NCI-H526 (cell line): ENCODE measurements at regions not wholly inside any gene's neighbourhood (a gene's known extent, or its start where the extent isn't known, plus 50 kb on each side); places are given as distances from the start of the nearest gene placed in this dataset.

Experiments used
- DNase-seq, 2 experiments: peaks; one replicate each; lab custom pipeline; 2025; lab: John Stamatoyannopoulos, UW

DNA sequence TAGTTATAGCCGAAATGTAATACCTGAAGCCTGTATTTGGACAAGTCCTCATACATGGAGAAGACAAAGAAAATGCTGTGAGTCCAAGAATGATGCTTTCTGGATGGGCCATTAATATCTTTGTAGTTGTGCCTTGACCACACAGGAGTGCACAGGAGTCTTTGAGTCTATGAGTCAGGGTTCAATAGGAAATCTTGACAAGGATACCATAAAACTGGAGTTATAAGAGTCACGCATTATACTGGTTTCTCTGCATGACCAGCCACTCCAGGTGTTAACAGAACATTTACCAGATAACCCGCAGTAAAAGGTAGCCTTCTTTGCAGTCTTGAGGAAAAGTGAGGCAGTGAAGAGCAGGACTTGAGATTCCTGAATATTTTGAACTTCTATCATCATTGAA lies 464.6 kb upstream of the PKN2 start:
- DNase-seq: no peak

- DNase-seq: no peak
Measured at GRCh38 chr1:88221411-88221810, 462.7 kb upstream of the PKN2 start.

DNA sequence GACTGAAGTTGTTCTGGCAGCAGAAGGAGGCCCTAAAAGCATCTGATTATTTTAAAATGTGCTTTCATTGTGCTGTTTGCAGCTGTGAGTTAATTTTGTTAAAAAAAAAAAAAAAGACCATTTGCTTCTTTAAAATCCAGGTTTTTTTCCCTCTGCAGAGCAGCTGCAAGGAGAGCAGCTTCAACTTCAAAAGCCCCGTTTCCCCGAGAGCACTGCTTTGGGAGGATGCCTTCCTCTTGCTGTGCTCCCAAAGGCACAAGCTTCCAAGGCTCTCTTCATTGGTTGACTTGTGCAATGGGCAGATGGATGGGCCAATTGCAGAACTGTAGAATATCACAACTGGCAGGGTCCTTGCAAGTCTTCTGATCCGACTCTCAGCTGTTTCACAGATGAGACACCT lies 459.2 kb upstream of the PKN2 start:
- no peak for DNase-seq

DNA sequence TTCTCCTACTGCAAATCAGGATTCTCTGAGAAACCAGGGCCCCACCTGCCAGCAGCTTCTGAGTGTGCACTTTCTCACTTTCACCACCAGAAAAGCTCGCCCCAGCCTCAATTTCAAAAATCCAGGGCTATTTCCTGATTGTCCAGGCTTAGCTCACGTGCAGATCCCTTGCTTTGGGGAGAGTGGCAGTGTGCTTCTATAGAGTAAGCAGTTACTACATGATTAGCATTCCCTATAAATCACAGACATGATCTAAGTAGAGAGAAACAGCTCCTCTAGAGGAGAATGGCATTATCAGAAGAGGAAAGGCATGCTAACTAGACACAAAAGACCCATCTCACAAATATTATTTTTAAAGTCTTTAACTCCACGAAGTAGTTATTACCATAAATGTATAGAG lies 456.0 kb upstream of the PKN2 start:
- DNase-seq: peak; percentile 14 to 24

DNA sequence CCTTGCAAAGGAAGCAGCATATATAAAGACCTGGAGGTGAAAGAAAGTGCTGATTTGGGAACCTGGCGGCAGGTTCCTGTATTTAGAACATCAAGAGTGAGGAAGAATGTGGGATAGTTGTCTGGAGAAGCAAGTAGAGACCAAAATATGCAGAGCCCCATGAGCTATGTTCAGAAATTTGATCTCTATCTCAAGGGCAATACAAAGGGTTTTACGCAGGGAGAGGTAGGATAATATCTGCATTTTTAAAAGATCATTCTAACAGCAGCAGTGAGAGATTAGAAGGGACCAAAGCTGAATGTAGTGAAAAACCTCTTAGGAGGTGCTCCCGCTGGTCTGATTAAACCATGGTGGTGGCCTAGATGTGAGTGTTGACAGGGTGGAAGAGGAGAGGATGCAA lies 453.9 kb upstream of the PKN2 start:
- DNase-seq: no peak

- no peak for DNase-seq
Measured at GRCh38 chr1:88237058-88237457, 447.0 kb upstream of the PKN2 start.

DNA sequence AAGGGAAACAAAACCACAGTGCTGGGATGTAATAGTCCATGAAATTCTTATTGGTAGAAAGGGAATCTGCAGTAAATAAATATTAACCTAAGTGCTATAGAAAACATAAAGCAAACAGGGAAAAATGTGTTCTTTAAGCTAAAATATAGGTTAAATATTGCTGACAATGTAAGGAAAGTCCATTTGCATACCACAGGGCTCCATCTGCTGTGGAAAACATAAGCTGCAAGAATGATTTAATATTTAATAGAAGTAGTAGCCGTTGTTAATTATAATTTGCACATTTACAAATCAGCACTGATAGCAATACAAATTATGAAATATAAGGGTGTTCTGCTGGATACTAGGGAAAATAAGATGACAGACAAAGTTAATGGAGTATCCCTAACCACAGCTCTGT lies 444.9 kb upstream of the PKN2 start:
- DNase-seq: peak; percentile 2 to 39

DNA sequence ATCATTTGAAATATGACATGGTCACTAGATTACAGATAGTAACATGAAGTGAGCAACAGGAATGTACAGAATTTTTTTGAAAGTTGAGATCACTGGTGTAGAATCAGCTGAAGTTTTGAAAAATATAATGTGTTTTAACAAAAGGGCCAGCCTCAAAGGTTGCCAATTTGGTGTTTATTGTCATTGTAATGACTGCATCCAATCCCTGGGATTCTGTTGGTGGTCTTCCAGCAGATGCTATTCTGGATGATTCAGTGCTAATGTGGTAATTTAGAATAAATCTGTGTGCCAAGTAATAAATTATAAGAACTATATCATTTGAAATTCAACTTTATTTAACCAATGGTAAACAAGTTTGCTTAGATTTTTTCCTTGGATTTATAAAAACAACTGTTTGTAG lies 436.4 kb upstream of the PKN2 start:
- DNase-seq: no peak

GRCh38 chr1:88250915-88251314 lies 433.2 kb upstream of the PKN2 start:
- no peak for DNase-seq

- DNase-seq: no peak
Measured at GRCh38 chr1:88252745-88253144, 431.3 kb upstream of the PKN2 start.

GRCh38 chr1:88265606-88266005 lies 418.5 kb upstream of the PKN2 start:
- DNase-seq: no peak

DNA sequence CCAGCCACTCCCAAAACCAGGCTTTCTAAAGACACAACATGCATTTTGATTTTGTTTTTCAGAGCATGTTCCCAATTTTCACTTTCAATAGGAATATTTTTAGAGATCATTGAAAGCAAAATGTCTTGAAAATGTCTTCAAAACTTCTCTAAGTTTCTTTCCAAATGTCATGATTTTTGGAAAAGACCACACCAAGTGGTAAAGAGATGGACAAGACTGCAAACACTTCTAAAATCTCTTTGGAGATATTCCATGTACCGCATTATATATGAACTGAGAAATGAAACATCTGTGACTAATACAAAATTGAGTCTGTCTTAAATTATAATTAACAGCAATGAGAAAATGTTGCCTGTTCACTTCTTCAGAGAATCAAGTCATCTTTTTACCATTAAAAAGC lies 418.0 kb upstream of the PKN2 start:
- DNase-seq: no peak

DNA sequence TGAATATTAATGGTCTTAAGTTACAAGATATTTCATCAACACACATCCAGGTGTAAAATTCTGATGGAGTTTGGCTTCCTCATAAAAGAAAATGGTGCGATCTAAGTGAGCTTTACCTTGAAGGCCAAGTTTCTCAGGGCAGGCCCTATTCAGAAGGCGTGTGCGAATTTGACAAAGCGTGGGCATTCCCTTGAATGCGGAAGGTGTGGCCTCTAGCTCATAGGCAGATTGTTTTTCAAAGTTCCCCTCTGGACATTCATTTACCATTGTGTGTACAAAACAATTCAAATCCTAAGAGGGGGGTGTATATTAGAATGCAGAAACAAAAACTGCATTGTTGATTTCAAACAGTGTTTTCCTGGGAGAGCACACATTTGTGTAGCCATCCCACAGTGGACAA lies 411.9 kb upstream of the PKN2 start:
- DNase-seq: no peak

- DNase-seq: no peak
Measured at GRCh38 chr1:88274431-88274830, 409.6 kb upstream of the PKN2 start.

DNA sequence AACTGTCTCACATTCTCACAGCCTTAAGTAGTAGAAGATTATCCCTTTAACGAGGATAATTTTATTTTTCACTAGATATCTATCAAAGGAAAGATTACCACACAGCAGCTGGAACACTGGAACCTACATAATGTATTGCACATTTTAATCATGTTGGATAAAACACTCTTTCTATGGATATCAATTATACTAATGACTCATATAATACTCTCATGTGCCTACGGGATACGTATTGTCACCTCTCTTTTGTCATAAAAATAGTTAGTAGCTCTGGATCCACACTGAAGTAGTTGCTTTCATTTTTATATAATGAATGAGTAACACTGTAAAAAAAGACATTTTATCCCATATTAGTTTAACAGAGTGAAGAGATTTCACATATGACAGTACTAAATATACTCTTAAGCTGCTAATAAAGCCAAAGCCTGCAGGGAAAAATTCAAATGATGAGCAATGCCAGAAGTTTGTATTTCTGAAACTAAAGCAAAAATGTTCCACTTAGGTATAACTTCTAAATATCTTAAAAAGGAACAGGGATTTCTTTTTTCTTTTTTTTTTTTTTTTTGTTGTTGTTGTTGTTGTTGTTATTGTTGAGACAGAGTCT lies 408.7 kb upstream of the PKN2 start:
- DNase-seq: no peak

DNA sequence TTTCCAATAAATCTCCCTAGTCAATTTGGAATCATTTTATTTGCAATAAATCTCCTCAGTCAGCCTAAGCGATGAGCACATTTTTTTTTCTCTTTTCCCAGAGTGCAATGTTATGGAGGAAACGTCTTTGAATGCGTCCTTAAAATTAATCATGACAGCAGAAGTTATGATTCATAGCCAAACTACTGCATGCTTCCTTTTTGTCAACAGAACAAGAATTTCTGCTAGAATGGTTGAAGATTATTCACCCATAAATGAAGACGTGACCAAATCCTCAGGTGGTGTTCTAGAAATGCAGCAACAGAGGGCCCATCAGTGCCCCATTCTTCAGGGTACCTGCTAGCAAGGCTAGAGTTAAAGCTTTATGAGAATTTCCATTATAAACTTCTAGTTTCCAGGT lies 407.9 kb upstream of the PKN2 start:
- DNase-seq: no peak

GRCh38 chr1:88284066-88284465 lies 400.0 kb upstream of the PKN2 start:
- DNase-seq: no peak

GRCh38 chr1:88284666-88285366 lies 399.3 kb upstream of the PKN2 start:
- no peak for DNase-seq

GRCh38 chr1:88286716-88287115 lies 397.4 kb upstream of the PKN2 start:
- DNase-seq: no peak

- DNase-seq: no peak
Measured at GRCh38 chr1:88288571-88288970, 395.5 kb upstream of the PKN2 start.

DNA sequence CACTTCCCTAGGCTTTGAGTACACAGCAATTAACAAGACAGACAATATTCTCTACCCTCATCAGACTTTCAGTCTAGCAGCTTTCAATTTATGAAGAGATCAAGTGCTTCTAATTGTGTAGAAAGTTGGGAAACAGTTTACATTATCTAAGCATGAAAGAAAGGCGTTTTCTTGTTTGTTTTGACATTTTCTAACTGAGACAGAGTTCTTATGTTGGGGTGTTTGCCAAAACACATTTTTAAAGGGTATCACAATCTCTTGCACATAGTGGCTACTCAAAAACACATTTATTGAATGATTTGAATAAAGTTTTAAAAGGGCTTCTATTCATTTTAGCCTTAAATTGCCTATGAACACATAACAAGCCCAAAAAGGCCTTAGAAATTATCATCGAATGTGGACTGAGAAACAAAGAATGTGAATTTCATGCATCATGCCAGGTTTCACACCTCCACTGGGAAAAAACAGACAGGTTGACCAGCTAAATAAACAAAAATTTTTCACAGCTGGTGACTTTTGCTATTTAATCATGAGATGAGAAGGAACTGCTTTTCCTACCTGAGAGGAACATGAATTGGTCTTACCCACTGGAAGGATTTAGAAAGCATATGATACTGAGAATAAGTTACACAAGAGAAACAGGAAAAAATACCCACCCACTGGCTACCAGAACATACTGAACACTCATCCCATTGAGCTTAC lies 394.5 kb upstream of the PKN2 start:
- no peak for DNase-seq

DNA sequence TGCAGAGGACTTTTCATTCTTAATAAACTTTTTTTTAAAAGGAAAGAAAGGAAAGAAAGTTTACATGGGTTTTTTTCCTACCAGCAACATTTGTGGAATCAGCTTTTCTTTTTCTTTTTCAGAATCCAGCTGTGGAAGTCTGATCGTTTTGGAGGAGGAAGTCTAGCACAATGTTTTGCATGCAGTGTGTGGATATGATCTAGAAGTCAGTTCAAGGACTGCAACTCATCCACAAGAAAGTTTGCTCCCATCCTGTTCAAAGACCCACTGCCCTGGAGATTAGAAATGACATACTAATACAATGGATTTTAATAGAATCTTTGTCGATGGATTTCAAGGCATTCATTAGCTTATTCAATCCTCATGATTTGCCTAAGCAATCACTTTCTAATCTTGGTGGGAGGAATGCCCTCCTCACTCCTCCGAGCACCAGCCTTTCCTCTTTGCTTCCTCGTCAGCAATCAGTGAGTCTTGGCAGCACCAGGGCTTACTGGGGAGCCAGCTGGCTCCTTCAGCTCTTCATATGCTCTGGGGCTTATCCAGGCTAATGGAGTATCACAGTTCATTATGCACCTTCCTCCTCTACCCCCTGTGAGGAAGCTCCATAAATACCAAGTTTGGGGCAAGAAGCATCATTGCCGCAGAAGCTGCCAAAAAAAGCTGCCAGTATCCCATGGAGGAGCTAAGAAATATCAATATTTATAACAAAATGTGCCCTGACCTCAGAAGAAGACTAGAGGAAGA lies 392.3 kb upstream of the PKN2 start:
- peak in 1 of 2 experiments; percentile 10 for DNase-seq

DNA sequence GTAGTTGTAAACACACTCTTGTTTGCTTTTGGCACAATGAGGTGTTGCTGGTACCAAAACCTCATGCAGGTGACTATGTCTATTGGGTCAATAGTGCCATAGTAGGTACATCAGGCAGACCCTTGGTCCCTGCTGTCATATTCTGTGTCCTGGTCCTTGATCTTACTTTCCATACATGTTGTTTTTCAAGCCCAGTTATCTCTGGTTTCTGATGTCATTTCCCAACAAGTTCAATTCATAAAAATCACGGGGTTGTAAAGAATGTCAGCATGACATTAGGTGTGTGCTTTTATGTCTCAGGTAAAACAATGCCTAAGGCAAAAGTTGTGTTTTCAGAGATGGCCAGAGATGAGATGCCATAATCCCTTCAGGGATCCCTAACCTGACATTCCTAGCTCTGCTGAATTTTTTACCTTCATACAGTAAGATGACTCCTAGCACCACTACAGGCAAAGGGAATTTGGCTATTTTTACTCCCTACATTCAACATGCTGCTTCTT lies 390.3 kb upstream of the PKN2 start:
- no peak for DNase-seq
